Small intestine (tissue), 7 donors: ENCODE measurements at regions not wholly inside any gene's neighbourhood (a gene's known extent, or its start where the extent isn't known, plus 50 kb on each side); places are given as distances from the start of the nearest gene placed in this dataset.
"Not testable (repeated sequence)": the region's sequence is repeated elsewhere in the genome, so short reads cannot be mapped to it uniquely, and the experiment has no call there.

ENCODE experiments used
- DNase-seq, 2 donors: peaks; one replicate each; pipeline versions ENCODE4 v3.0.0 to v3.0.0-alpha.2; 2013
- FAIRE-seq: peaks from 2 replicates; lab custom pipeline; 2012; peaks lifted over from hg19 to GRCh38; lab: Jason Lieb, UNC
- H3K27ac ChIP-seq, 3 donors: one replicate each; pipeline ENCODE4 v1.5.1; 2013; ENCODE audit warnings: low read length in 2 of 3, mild to moderate bottlenecking in 2 of 3, control low read depth in 1 of 3, inconsistent platforms in 1 of 3, low read depth in 1 of 3, moderate library complexity in 1 of 3
- H3K27me3 ChIP-seq, 3 donors: one replicate each; pipeline ENCODE4 v1.6.1; 2013; ENCODE audit warnings: low read length in 3 of 3, inconsistent platforms in 1 of 3; ENCODE audit not compliant: control insufficient read depth in 3 of 3, insufficient read depth in 3 of 3
- H3K36me3 ChIP-seq, 3 donors: one replicate each; pipeline ENCODE4 v1.6.1; 2013; ENCODE audit warnings: low read length in 3 of 3, inconsistent platforms in 1 of 3, low read depth in 1 of 3, mild to moderate bottlenecking in 1 of 3, moderate library complexity in 1 of 3; ENCODE audit not compliant: control insufficient read depth in 3 of 3, insufficient read depth in 2 of 3
- H3K4me1 ChIP-seq, 3 donors: one replicate each; pipeline ENCODE4 v1.6.1; 2013; ENCODE audit warnings: low read length in 2 of 3, inconsistent platforms in 1 of 3, low read depth in 1 of 3, mild to moderate bottlenecking in 1 of 3, moderate library complexity in 1 of 3; ENCODE audit not compliant: control insufficient read depth in 3 of 3, insufficient read depth in 2 of 3
- H3K4me3 ChIP-seq, 3 donors: one replicate each; pipeline ENCODE4 v1.5.1; 2013; ENCODE audit warnings: low read length in 3 of 3, control low read depth in 1 of 3, inconsistent platforms in 1 of 3, low read depth in 1 of 3, mild to moderate bottlenecking in 1 of 3, moderate library complexity in 1 of 3
- H3K9me3 ChIP-seq, 2 donors: one replicate each; pipeline ENCODE4 v1.6.1; 2013; ENCODE audit warnings: low read depth in 1 of 2, low read length in 1 of 2; ENCODE audit not compliant: control insufficient read depth in 2 of 2, insufficient read depth in 1 of 2
- WGBS, 3 donors: extraction: QIAGEN DNeasy Blood & Tissue Kit; methylation state at CpG; one replicate each; pipeline ENCODE4 v1.1.7; 2013; 5-methylcytosine and 5-hydroxymethylcytosine counted together
- donor health status: healthy with polysubstance abuse.
- donor health status: control.
- donor health status: control.
- donor health status: Bipolar disorder and iron deficiency.
- donor health status: healthy.

DNA sequence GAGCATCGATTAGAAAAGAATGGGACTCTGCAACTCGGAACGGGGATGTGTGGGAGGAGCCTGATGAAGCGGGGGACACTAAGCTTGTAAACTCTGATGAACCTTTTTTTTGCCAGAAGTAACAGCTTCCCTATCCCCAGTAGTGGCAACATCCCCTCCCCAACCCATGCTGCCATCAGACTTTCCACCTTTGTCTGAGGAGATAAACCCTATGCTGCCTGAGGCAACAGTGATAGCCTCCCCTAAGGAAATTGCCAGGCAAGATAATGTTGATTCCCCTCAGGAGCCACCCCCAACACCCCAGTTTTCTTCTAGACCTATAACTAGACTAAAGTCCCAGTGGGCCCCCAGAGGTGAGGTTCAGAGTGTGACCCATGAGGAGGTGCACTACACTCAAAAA is 173.7 kb downstream of the AKR1D1 start:
- no peak for DNase-seq
- Histone ChIP-seq H3K27ac (no peak overlapping the region), H3K27me3 (no peaks in the 10 kb centered on the region), H3K4me1 (peaks cover 0 to 11% (median 1%) of the 10 kb centered on the region in 3 donors), H3K4me3 (no peak overlapping the region), H3K9me3 (peaks cover 0 to 42% of the 10 kb centered on the region in 2 donors), H3K36me3 (no peaks in the 10 kb centered on the region)
- WGBS, 3 donors: 88 to 99% (median 92%) methylated on average over 4 of the region's 4 CpGs
- no peak for FAIRE-seq

DNA sequence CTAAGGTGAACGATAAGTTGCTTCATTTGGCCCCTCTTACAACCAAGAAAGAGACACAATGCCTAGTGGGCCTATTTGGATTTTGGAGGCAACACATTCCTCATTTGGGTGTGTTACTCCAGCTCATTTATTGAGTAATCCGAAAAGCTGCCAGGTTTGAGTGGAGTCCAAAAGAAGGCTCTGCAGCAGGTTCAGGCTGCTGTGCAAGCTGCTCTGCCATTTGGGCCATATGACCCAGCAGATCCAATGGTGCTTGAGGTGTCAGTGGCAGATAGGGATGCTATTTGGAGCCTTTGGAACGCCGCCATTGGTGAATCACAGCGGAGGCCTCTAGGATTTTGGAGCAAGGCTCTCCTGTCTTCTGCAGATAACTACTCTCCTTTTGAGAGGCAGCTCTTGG is 176.4 kb downstream of the AKR1D1 start:
- not testable (repeated sequence) for FAIRE-seq

DNA sequence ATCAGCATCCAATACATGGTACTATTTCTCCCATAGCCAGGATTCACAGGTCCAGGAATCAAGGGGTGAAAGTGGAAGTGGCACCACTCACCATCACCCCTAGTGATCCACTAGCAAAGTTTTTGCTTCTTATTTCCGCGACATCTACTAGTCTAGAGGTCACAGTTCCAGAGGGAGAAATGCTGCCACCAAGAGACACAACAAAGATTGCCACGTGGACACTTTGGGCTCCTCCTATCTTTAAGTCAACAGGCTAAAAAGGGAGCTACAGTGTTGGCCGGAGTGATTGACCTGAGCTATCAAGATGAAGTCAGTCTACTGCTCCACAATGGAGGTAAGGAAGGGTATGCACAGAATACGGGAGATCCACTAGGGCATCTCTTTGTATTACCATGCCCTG is 178.2 kb downstream of the AKR1D1 start:
- 74 to 79% (median 76%) methylated on average over 5 of the region's 5 CpGs for WGBS, 3 donors

More for the DNA sequence above, 176.4 kb downstream of the AKR1D1 start:
- WGBS, 3 donors: 91 to 96% (median 94%) methylated on average over 5 of the region's 5 CpGs
- H3K4me3 ChIP-seq, H3K27ac ChIP-seq, H3K27me3 ChIP-seq, DNase-seq, H3K36me3 ChIP-seq, H3K4me1 ChIP-seq: not testable (repeated sequence)
- peaks cover 0 to 58% of the 10 kb centered on the region in 2 donors for H3K9me3 ChIP-seq

DNA sequence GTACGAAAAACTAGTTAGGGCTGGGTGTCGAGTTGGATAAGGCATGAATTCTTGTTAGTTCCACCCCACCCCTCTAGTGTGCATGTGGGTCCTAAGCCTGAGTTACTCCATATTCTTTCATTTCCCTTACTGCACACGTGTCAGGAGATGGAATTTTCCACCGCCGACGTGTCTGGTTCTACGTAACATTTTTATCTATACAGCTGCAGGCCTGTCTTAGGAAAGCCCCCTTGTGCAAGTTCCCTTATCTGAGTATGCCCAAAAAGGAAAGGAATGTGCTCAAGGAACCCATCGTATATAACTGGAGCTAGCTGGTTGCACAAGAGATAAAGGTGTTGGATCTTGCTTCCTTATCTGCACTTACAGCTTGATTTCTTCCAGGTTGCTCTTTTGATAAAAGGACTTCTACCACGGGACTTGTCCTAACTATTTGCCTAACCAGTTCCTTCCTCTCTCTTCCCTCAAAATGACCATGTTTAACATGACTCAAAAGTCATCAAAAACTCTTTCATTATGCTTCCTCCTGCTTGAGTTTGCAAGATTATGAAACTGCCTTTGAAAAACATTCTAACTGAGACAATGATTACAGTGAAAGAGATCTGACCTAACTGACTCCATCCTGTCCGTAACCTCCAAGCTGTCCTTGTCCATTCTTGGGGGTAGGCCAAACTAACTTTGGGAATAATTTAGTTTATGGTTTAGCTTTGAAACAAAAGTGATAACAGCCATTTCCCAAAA is 181.4 kb downstream of the AKR1D1 start:
- no peak overlapping the region for H3K4me3 ChIP-seq
- 12 to 29% (median 21%) methylated on average over 10 of the region's 10 CpGs for WGBS, 3 donors
- FAIRE-seq (no peak), DNase-seq (peak; percentile 61 to 92)
- peaks cover 0 to 47% of the 10 kb centered on the region in 2 donors for H3K9me3 ChIP-seq
- no peaks in the 10 kb centered on the region for H3K27me3 ChIP-seq
- H3K27ac ChIP-seq: peak overlapping the region in 1 of 3 donors; percentile 86
- H3K4me1 ChIP-seq: peaks cover 0 to 3% (median 1%) of the 10 kb centered on the region in 3 donors
- H3K36me3 ChIP-seq: no peaks in the 10 kb centered on the region

More for the DNA sequence above, 178.2 kb downstream of the AKR1D1 start:
- DNase-seq: no peak
- Histone ChIP-seq H3K27ac (no peak overlapping the region), H3K9me3 (peaks cover 0 to 49% of the 10 kb centered on the region in 2 donors), H3K4me1 (peaks cover 0 to 3% (median 1%) of the 10 kb centered on the region in 3 donors), H3K36me3 (no peaks in the 10 kb centered on the region), H3K27me3 (no peaks in the 10 kb centered on the region), H3K4me3 (no peak overlapping the region)
- no peak for FAIRE-seq

DNA sequence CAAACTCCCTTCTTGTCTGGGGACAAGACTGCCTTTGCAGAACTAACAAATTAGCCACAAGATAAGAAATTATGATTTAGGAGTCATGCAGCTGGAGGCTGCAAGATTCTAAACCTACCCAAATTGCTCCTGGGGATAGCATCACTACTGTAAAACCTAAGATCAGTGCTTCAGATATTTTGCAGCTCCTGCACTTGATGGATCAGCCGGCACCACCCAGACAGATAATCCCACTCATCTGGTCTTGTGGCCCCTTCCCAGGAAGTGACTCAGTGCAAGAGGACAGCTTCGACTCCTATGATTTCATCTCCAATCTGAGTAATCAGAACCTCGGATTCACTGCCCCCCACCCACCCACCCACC is 181.9 kb downstream of the AKR1D1 start:
- H3K27me3 ChIP-seq: no peaks in the 10 kb centered on the region
- FAIRE-seq: no peak
- no peak for DNase-seq
- 46 to 68% (median 49%) methylated on average over 3 of the region's 3 CpGs for WGBS, 3 donors
- no peaks in the 10 kb centered on the region for H3K36me3 ChIP-seq
- H3K27ac ChIP-seq: peak overlapping the region in 1 of 3 donors; percentile 39
- no peak overlapping the region for H3K4me3 ChIP-seq
- H3K4me1 ChIP-seq: peaks cover 0 to 3% (median 1%) of the 10 kb centered on the region in 3 donors
- H3K9me3 ChIP-seq: peaks cover 0 to 44% of the 10 kb centered on the region in 2 donors

DNA sequence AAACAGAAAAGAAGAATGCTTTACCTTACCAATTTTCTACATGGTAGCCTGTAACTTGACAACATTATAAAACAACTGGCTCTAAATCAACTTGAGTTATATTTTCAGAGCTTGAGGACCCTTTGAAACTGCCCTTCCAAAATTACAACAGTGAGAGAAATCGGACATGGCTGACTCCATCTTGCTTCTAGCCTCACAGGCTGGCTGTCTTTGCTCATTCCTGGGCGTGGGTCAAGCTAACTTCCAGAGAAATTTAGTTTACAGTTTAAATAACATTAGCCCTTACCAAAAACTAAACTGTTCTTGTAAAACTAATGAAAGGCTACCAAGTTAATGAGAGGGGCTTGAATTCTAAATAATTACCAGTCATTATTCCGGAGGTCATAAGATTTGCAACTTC is 183.4 kb downstream of the AKR1D1 start:
- no peak for DNase-seq
- H3K27ac ChIP-seq: no peak overlapping the region
- H3K36me3 ChIP-seq: no peaks in the 10 kb centered on the region
- no peak for FAIRE-seq
- H3K9me3 ChIP-seq: peaks cover 0 to 29% of the 10 kb centered on the region in 2 donors
- WGBS, 3 donors: 82 to 90% (median 85%) methylated on average over 3 of the region's 3 CpGs
- peaks cover 0 to 3% (median under 1%) of the 10 kb centered on the region in 3 donors for H3K4me1 ChIP-seq
- H3K27me3 ChIP-seq: no peaks in the 10 kb centered on the region
- H3K4me3 ChIP-seq: no peak overlapping the region

DNA sequence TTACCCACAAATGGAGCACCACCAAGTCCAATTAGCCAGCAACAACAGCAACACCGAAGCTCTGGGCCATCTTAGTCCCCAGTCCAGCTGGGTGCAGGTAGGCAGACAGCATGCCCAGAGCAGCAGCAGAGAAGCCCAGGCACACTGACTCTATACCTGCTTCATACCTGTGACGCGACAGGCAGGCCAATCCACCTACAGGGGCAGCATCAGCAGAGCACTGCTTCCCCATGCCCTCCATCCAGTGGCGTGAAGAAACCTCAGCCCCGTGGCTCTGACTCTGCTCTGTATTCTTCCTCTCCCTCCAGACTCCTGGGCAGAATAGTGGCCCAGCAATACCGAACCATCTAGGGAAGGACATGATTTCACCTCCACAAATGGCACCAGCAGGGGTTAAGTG is 191.7 kb downstream of the AKR1D1 start:
- Histone ChIP-seq H3K4me3 (no peak overlapping the region), H3K9me3 (peaks cover 0 to 4% of the 10 kb centered on the region in 2 donors), H3K27me3 (no peaks in the 10 kb centered on the region), H3K36me3 (no peaks in the 10 kb centered on the region), H3K27ac (no peak overlapping the region), H3K4me1 (no peaks in the 10 kb centered on the region)
- DNase-seq (no peak), FAIRE-seq (no peak)
- WGBS, 3 donors: 90 to 96% (median 92%) methylated on average over 6 of the region's 6 CpGs

DNA sequence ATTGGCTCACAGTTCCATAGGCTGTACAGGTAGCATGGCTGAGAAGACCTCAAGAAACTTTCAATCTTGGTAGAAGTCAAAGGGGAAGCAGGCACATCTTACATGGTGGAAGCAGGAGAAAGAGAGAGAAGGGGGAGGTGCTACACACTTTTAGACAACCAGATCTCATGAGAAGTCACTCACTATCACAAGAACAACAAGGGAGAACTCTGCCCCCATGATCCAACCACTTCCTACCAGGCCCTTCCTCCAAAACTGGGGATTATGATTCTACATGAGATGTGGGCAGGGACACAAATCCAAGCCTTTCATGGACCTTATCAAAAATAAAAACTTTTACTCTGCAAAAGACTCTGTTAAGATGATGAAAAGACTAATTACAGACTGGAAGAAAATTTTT is 183.2 kb upstream of the TRIM24 start:
- H3K36me3 ChIP-seq: no peaks in the 10 kb centered on the region
- FAIRE-seq: no peak
- H3K9me3 ChIP-seq: no peaks in the 10 kb centered on the region
- H3K27me3 ChIP-seq: no peaks in the 10 kb centered on the region
- no peak overlapping the region for H3K4me3 ChIP-seq
- no peaks in the 10 kb centered on the region for H3K4me1 ChIP-seq
- no peak overlapping the region for H3K27ac ChIP-seq
- DNase-seq: no peak

DNA sequence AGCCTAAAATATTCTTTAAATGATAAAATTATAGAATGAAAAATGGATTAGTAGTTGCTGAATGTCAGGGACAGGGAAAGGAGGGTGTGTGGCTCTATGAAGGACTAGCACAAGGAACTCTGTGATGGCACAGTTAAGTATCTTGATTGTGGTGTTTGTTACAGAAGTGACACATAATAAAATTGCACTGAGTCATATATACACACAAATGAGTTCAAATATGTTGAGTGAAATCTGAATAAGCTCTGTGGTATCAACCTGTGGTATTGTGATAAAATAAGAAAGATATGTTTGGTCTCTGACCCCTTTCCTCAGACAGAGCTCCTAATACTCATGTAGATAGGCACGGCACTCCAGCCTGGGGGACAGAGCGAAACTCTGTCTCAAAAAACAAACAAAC is 181.5 kb upstream of the TRIM24 start:
- H3K36me3 ChIP-seq: no peaks in the 10 kb centered on the region
- DNase-seq (no peak), FAIRE-seq (no peak)
- H3K27me3 ChIP-seq: no peaks in the 10 kb centered on the region
- WGBS, 3 donors: 59 to 85% (median 68%) methylated on average over 2 of the region's 2 CpGs
- no peak overlapping the region for H3K4me3 ChIP-seq
- H3K27ac ChIP-seq: no peak overlapping the region
- no peaks in the 10 kb centered on the region for H3K4me1 ChIP-seq
- H3K9me3 ChIP-seq: no peaks in the 10 kb centered on the region
